ENCODE measurements at regions not wholly inside any gene's neighbourhood (a gene's known extent, or its start where the extent isn't known, plus 50 kb on each side); places are given as distances from the start of the nearest gene placed in this dataset.

- no peak for DNase-seq (ENCODE audit: low read depth, low spot score)
- Histone ChIP-seq H3K4me3 (ENCODE audit: insufficient read length, low read depth) (no peak overlapping the region), H3K9me3 (ENCODE audit: insufficient read depth, low read length) (no peaks in the 10 kb centered on the region), H3K4me1 (ENCODE audit: insufficient read depth, insufficient read length) (peaks cover 10% of the 10 kb centered on the region), H3K9ac (ENCODE audit: insufficient read length, low read depth) (no peak overlapping the region), H3K36me3 (ENCODE audit: insufficient read depth, insufficient read length, low read length) (no peaks in the 10 kb centered on the region), H3K27me3 (ENCODE audit: insufficient read depth, insufficient read length) (no peaks in the 10 kb centered on the region)
- no peak for TF ChIP-seq ZNF274 (IDR thresholded peaks at IDR 0.05; ENCODE audit: low read depth, low read length)
- no peak for TF ChIP-seq YY1 (IDR thresholded peaks at IDR 0.05; ENCODE audit: insufficient read depth, insufficient read length)
- no peak for TF ChIP-seq SUZ12 (IDR thresholded peaks at IDR 0.05; ENCODE audit: extremely low read depth, insufficient read depth, insufficient read length)
Measured at GRCh38 chr14:100405760-100406455, 82.8 kb downstream of the SLC25A47 start.

DNA sequence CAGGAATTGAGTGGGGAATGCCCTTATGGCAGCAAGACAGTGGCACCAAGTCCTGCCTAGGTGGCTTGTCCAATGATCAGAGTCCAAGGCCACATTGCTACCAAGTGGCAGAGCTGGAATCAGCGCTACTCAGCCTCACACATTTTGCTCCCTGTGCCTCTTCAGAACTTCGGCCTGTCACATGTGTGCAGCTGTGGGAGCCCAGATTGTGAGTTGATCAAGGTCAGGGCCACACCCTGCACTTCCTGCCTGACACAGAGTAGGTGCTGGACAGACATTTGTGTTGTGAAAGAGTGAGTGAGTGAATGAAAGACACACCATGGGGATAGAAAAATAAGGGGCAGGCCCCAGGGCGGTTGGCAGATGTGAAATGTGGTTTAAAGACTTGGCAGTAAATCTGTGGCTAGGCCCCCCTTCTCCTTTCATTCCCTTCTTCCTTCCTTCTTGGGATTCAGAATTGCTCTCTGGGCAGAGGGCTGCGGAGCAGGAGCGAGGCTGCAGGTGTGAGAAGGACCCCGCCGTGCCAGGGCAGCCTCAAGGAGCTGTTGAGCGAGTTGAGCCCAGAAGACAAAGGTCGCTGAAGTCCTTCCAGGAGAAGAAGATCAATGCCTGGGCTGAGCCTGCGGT lies 83.5 kb downstream of the SLC25A47 start:
- no peak for DNase-seq (ENCODE audit: low read depth, low spot score)
- no peak for TF ChIP-seq YY1 (IDR thresholded peaks at IDR 0.05; ENCODE audit: insufficient read depth, insufficient read length)
- no peak for TF ChIP-seq ZNF274 (IDR thresholded peaks at IDR 0.05; ENCODE audit: low read depth, low read length)
- TF ChIP-seq SUZ12 (IDR thresholded peaks at IDR 0.05; ENCODE audit: extremely low read depth, insufficient read depth, insufficient read length) = no peak
- no peak overlapping the region for H3K9ac ChIP-seq (ENCODE audit: insufficient read length, low read depth)

GRCh38 chr14:100407376-100408102 lies 84.4 kb downstream of the SLC25A47 start:
- H3K4me3 ChIP-seq (ENCODE audit: insufficient read length, low read depth) = no peak overlapping the region
- H3K4me1 ChIP-seq (ENCODE audit: insufficient read depth, insufficient read length) = peaks cover 7% of the 10 kb centered on the region
- no peaks in the 10 kb centered on the region for H3K36me3 ChIP-seq (ENCODE audit: insufficient read depth, insufficient read length, low read length)
- H3K27me3 ChIP-seq (ENCODE audit: insufficient read depth, insufficient read length) = no peaks in the 10 kb centered on the region
- no peaks in the 10 kb centered on the region for H3K9me3 ChIP-seq (ENCODE audit: insufficient read depth, low read length)
- no peak for DNase-seq (ENCODE audit: low read depth, low spot score)
- TF ChIP-seq YY1 (IDR thresholded peaks at IDR 0.05; ENCODE audit: insufficient read depth, insufficient read length) (no peak), ZNF274 (IDR thresholded peaks at IDR 0.05; ENCODE audit: low read depth, low read length) (no peak), SUZ12 (IDR thresholded peaks at IDR 0.05; ENCODE audit: extremely low read depth, insufficient read depth, insufficient read length) (no peak)
- H3K9ac ChIP-seq (ENCODE audit: insufficient read length, low read depth) = no peak overlapping the region

More for the DNA sequence above, 83.5 kb downstream of the SLC25A47 start:
- no peaks in the 10 kb centered on the region for H3K27me3 ChIP-seq (ENCODE audit: insufficient read depth, insufficient read length)
- peaks cover 7% of the 10 kb centered on the region for H3K4me1 ChIP-seq (ENCODE audit: insufficient read depth, insufficient read length)
- no peaks in the 10 kb centered on the region for H3K9me3 ChIP-seq (ENCODE audit: insufficient read depth, low read length)
- no peak overlapping the region for H3K4me3 ChIP-seq (ENCODE audit: insufficient read length, low read depth)
- H3K36me3 ChIP-seq (ENCODE audit: insufficient read depth, insufficient read length, low read length) = no peaks in the 10 kb centered on the region

DNA sequence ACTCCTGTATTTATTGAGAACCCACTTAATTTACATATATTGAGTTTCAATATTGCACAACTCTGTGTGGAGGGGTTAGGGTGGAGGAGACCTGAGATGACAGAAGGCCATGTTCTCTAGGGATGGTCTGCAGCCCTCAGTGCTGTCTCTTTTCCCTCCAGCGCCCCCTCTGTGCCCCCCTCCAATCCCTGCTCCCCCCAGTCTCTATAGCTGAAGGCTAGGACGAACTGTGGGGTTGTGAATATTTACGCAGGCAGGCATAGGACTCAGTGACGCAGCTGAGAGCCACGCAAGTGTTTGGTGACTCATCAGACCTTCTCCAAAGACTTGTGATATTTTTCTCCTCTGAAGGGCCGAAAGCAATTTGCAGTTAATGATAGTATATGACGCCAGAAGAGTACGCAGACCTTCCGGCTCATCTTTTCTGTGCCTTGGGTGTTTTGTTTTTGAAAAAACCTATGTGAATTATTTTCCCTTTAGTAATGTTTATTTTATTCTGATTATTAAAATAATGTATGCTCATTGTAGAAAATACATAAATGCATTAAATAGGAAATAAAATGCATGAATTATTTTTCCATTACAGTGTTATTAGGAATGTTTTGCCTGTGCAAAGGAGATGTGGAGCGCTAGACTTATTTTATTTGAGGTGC lies 85.3 kb downstream of the SLC25A47 start:
- Histone ChIP-seq H3K27me3 (ENCODE audit: insufficient read depth, insufficient read length) (no peaks in the 10 kb centered on the region), H3K9ac (ENCODE audit: insufficient read length, low read depth) (no peak overlapping the region), H3K36me3 (ENCODE audit: insufficient read depth, insufficient read length, low read length) (no peaks in the 10 kb centered on the region), H3K4me1 (ENCODE audit: insufficient read depth, insufficient read length) (peaks cover 7% of the 10 kb centered on the region), H3K9me3 (ENCODE audit: insufficient read depth, low read length) (no peaks in the 10 kb centered on the region), H3K4me3 (ENCODE audit: insufficient read length, low read depth) (no peak overlapping the region)
- DNase-seq (ENCODE audit: low read depth, low spot score) = no peak
- TF ChIP-seq ZNF274 (IDR thresholded peaks at IDR 0.05; ENCODE audit: low read depth, low read length) = no peak
- no peak for TF ChIP-seq SUZ12 (IDR thresholded peaks at IDR 0.05; ENCODE audit: extremely low read depth, insufficient read depth, insufficient read length)
- no peak for TF ChIP-seq YY1 (IDR thresholded peaks at IDR 0.05; ENCODE audit: insufficient read depth, insufficient read length)

DNA sequence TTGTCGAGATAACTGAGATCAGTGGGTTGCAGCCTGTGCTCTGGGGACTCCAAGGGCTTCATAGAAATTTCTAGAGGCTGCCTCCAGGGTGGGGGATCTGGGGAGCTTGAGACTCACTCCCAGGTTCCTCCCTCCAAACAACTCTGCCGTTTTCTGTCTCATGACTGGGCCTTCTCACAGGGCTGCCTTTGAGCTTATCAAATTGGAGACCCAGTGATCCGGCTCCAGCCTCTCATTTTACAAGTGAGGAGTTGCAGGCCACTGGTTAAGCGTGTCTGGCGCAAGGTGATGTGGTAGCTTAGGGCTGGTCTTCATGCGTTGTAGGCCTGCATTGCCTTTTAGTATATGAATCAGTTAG lies 85.8 kb downstream of the SLC25A47 start:
- TF ChIP-seq YY1 (IDR thresholded peaks at IDR 0.05; ENCODE audit: insufficient read depth, insufficient read length) (no peak), SUZ12 (IDR thresholded peaks at IDR 0.05; ENCODE audit: extremely low read depth, insufficient read depth, insufficient read length) (no peak), ZNF274 (IDR thresholded peaks at IDR 0.05; ENCODE audit: low read depth, low read length) (no peak)
- Histone ChIP-seq H3K9me3 (ENCODE audit: insufficient read depth, low read length) (no peaks in the 10 kb centered on the region), H3K9ac (ENCODE audit: insufficient read length, low read depth) (no peak overlapping the region), H3K36me3 (ENCODE audit: insufficient read depth, insufficient read length, low read length) (no peaks in the 10 kb centered on the region), H3K4me3 (ENCODE audit: insufficient read length, low read depth) (no peak overlapping the region), H3K27me3 (ENCODE audit: insufficient read depth, insufficient read length) (no peaks in the 10 kb centered on the region), H3K4me1 (ENCODE audit: insufficient read depth, insufficient read length) (peaks cover 7% of the 10 kb centered on the region)
- DNase-seq (ENCODE audit: low read depth, low spot score) = no peak

DNA sequence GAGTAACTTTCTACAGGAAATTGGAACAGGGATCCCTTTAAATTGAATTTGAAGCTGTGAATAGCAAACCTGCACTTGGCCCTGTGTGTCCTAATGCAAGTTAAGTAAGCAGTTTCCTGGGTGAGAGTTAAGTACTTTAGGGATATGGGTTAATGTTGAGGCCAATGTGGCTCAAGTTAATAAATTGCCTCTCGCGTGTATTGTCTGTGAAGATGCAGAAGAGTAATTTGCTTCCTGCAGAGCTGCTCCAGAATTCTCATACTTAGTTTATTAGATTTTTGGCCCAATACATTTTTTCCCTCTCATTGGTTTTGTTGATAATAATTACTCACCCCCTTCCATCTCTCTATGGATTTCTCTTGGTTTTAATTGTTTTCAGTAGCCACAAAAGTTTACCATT lies 86.5 kb downstream of the SLC25A47 start:
- no peak for TF ChIP-seq YY1 (IDR thresholded peaks at IDR 0.05; ENCODE audit: insufficient read depth, insufficient read length)
- no peak for TF ChIP-seq ZNF274 (IDR thresholded peaks at IDR 0.05; ENCODE audit: low read depth, low read length)
- TF ChIP-seq SUZ12 (IDR thresholded peaks at IDR 0.05; ENCODE audit: extremely low read depth, insufficient read depth, insufficient read length) = no peak
- no peaks in the 10 kb centered on the region for H3K9me3 ChIP-seq (ENCODE audit: insufficient read depth, low read length)
- H3K9ac ChIP-seq (ENCODE audit: insufficient read length, low read depth) = no peak overlapping the region
- DNase-seq (ENCODE audit: low read depth, low spot score) = no peak
- H3K27me3 ChIP-seq (ENCODE audit: insufficient read depth, insufficient read length) = no peaks in the 10 kb centered on the region
- no peaks in the 10 kb centered on the region for H3K36me3 ChIP-seq (ENCODE audit: insufficient read depth, insufficient read length, low read length)
- H3K4me1 ChIP-seq (ENCODE audit: insufficient read depth, insufficient read length) = peaks cover 7% of the 10 kb centered on the region
- H3K4me3 ChIP-seq (ENCODE audit: insufficient read length, low read depth) = no peak overlapping the region

All from NT2/D1 (cell line).